GM12864 (cell line): ENCODE measurements at regions not wholly inside any gene's neighbourhood (a gene's known extent, or its start where the extent isn't known, plus 50 kb on each side); places are given as distances from the start of the nearest gene placed in this dataset.

Experiments
- DNase-seq: peaks from one replicate; pipeline ENCODE4 v3.0.0-alpha.2; 2011; ENCODE audit warnings: low read depth
- H3K4me3 ChIP-seq: 2 replicates; pipeline ENCODE4 v1.5.1; 2011; ENCODE audit warnings: mild to moderate bottlenecking, low read depth, low read length, control low read depth
- CTCF ChIP-seq: IDR thresholded peaks from 2 replicates; pipeline ENCODE4 v1.5.1; 2011; ENCODE audit warnings: low read depth, mild to moderate bottlenecking, moderate library complexity, low read length, control low read depth, inconsistent platforms; ENCODE audit errors: missing control alignments

DNA sequence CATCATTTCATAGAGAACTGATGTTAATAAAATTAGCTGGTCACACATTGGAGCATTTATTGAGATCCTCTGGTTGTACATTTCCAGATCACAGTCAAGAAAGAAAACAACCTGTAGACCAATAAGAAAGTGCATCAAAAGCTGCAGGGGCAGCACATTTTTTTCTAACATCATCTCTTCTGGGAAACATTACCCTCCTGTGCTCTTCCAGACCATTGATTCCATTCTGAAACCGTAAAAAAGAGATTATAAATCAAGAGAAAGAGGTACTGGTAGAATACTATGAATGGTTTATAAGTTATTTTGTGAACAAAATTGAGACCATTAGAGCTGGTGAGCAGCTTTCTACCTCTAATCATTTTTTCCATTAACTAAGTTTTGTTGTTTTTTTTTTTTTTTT is 1548.2 kb upstream of the CELF4 start:
- H3K4me3 ChIP-seq, result no peak overlapping the region
- DNase-seq, result no peak
- TF ChIP-seq CTCF, result no peak

DNA sequence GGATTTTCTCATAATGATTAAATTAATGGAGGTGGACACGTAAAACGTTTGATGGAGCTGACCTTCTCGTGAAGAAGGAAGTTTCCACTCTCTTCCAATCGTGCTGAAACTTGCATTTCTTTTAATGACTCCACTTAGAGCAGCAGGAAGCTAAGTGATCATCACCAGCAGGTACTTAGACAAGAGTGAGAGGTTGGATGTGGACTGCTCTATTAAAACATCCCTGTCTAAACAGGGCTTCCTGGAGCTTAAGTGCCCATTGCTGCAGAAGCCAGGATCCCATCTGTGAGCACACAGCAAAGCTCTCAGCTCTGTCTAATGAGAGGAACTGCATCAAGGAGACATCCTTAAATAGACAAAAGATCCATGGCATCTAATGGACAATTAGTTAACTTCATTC is 1539.5 kb upstream of the CELF4 start:
- TF ChIP-seq CTCF, result no peak
- H3K4me3 ChIP-seq, result no peak overlapping the region
- no peak for DNase-seq

GRCh38 chr18:39072970-39073369 is 1507.4 kb upstream of the CELF4 start:
- H3K4me3 ChIP-seq, result no peak overlapping the region
- DNase-seq, result no peak
- no peak for TF ChIP-seq CTCF

GRCh38 chr18:39062426-39062825 is 1496.8 kb upstream of the CELF4 start:
- H3K4me3 ChIP-seq, result no peak overlapping the region
- no peak for TF ChIP-seq CTCF
- no peak for DNase-seq

DNA sequence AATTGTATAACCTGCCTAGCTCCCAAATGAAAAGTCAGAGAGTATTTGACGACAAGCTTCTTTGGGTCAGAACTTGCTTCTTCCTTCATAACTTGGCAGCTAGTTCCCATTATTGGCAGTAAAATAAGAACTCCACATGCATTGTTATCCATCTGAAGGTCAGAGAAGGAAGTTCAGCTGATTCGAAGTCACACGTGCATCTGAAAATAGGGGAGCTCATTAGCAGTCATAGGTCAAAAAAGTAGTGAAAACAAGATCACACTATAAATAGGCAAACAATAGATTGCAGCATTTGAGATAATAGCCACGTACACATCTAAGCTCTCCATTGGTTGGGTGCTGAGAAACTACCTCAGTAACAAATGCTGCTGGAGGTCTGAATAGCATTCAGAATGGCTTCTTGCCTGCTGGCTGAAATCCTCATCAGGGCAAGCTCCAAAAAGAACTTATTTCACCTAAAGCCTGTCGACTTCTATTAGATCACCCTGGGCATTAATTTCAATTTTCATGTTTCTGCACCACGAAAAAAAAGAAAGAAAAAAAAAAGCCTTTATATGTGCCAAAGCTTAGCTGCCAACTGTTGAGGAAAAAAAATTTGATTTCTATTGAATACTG is 1492.9 kb upstream of the CELF4 start:
- no peak for DNase-seq
- no peak overlapping the region for H3K4me3 ChIP-seq
- TF ChIP-seq CTCF, result no peak

DNA sequence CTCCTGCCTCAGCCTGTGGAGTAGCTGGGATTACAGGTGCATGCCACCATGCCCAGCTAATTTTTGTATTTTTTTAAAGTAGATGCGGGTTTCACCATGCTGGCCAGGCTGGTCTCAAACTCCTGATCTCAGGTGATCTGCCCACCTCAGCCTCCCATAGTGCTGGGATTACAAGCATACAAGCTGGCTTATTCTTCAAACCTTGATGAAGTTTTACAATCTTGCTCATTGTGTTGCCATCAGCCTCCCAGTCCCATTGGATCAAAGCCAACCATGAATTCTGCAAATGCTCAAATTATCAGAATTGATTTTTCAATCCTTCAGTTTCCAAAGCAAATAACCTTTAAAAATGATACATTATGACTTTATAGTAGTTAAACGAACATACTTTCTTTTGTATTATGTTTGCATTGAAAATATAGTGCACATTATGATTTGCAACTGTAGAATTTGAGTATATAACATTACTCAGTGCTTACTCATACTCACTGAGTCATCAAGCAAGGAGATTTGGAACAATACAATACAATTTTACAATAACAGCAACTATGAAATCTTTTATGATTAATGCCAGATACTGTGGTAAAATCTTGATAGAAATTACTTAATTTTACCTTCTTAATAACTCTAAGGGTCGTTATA is 1491.9 kb upstream of the CELF4 start:
- DNase-seq, result no peak
- no peak for TF ChIP-seq CTCF
- H3K4me3 ChIP-seq, result no peak overlapping the region

GRCh38 chr18:39053571-39053970 is 1488.0 kb upstream of the CELF4 start:
- TF ChIP-seq CTCF, result no peak
- DNase-seq, result no peak
- no peak overlapping the region for H3K4me3 ChIP-seq
